Kidney (tissue), 13 donors: ENCODE measurements at regions not wholly inside any gene's neighbourhood (a gene's known extent, or its start where the extent isn't known, plus 50 kb on each side); places are given as distances from the start of the nearest gene placed in this dataset.

ENCODE experiments used
- DNase-seq, 5 donors: peaks; one replicate each; pipeline ENCODE4 v3.0.0-alpha.2; 2013 to 2020
- FAIRE-seq: peaks from 2 replicates; lab custom pipeline; 2012; peaks lifted over from hg19 to GRCh38; lab: Jason Lieb, UNC
- H3K27ac ChIP-seq, 2 donors: one replicate each; pipeline ENCODE4 v1.7.0; 2013; ENCODE audit warnings: low read depth in 2 of 2, low read length in 2 of 2, inconsistent platforms in 1 of 2
- H3K27me3 ChIP-seq: one replicate; pipeline ENCODE4 v1.7.1; 2013; ENCODE audit warnings: low read length, inconsistent platforms; ENCODE audit not compliant: control insufficient read depth, insufficient read depth
- H3K36me3 ChIP-seq, 3 donors: one replicate each; pipeline versions ENCODE4 v1.7.0 to v1.7.1; 2013; ENCODE audit warnings: low read length in 3 of 3, control low read depth in 1 of 3, inconsistent platforms in 1 of 3; ENCODE audit not compliant: insufficient read depth in 3 of 3, control insufficient read depth in 2 of 3
- H3K4me1 ChIP-seq, 3 donors: one replicate each; pipeline versions ENCODE4 v1.7.0 to v1.7.1; 2013; ENCODE audit warnings: low read length in 3 of 3, inconsistent platforms in 1 of 3, low read depth in 1 of 3; ENCODE audit not compliant: control insufficient read depth in 2 of 3, insufficient read depth in 2 of 3
- H3K4me3 ChIP-seq, 3 donors: one replicate each; pipeline versions ENCODE4 v1.7.0 to v1.8.1; 2013; ENCODE audit warnings: low read length in 3 of 3, control low read depth in 1 of 3, inconsistent platforms in 1 of 3
- H3K9ac ChIP-seq, 3 donors: one replicate each; pipeline versions ENCODE4 v1.7.0 to v1.7.1; 2013; ENCODE audit warnings: low read length in 3 of 3, control low read depth in 1 of 3, inconsistent platforms in 1 of 3
- H3K9me3 ChIP-seq, 3 donors: one replicate each; pipeline versions ENCODE4 v1.7.0 to v1.7.1; 2013; ENCODE audit warnings: low read length in 3 of 3, control low read depth in 1 of 3, inconsistent platforms in 1 of 3; ENCODE audit not compliant: control insufficient read depth in 2 of 3, insufficient read depth in 1 of 3
- CTCF ChIP-seq: IDR thresholded peaks from 3 replicates; pipeline ENCODE4 v1.5.1; 2012; ENCODE audit warnings: mild to moderate bottlenecking, moderate library complexity, borderline replicate concordance; ENCODE audit not compliant: insufficient read depth; ENCODE audit errors: extremely low read depth
- intact Hi-C: fragments of 100-400 bp; cut with DNase I; formaldehyde crosslinking; loops from one replicate; pipeline ENCODE4 v1.11.1; 2022
- donor health status: control.
- donor health status: control.
- donor health status: control.
- donor health status: control.
- donor health status: control.
- donor health status: DM: yes; HTN: yes; CAD: no.
- donor health status: Normal renal cell carcinoma (clear cell type).

GRCh38 chr1:157230500-157230899 lies 92.3 kb upstream of the ETV3 start:
- FAIRE-seq (no peak), DNase-seq (no peak)
- no peaks in the 10 kb centered on the region for H3K27me3 ChIP-seq
- H3K36me3 ChIP-seq = no peaks in the 10 kb centered on the region
- no peak overlapping the region for H3K9ac ChIP-seq
- H3K27ac ChIP-seq = no peak overlapping the region
- H3K4me1 ChIP-seq = peaks cover 0 to 4% (median 0%) of the 10 kb centered on the region in 3 donors
- H3K9me3 ChIP-seq = no peaks in the 10 kb centered on the region
- intact Hi-C loops = no loop called here
- TF ChIP-seq CTCF = no peak
- no peak overlapping the region for H3K4me3 ChIP-seq

GRCh38 chr1:157227700-157228099 lies 89.5 kb upstream of the ETV3 start:
- no peaks in the 10 kb centered on the region for H3K9me3 ChIP-seq
- no peaks in the 10 kb centered on the region for H3K36me3 ChIP-seq
- no peaks in the 10 kb centered on the region for H3K27me3 ChIP-seq
- FAIRE-seq (no peak), DNase-seq (no peak)
- H3K9ac ChIP-seq = no peak overlapping the region
- intact Hi-C loops = no loop called here
- no peak overlapping the region for H3K27ac ChIP-seq
- H3K4me3 ChIP-seq = no peak overlapping the region
- no peak for TF ChIP-seq CTCF
- H3K4me1 ChIP-seq = no peaks in the 10 kb centered on the region

GRCh38 chr1:157226739-157227138 lies 88.5 kb upstream of the ETV3 start:
- no peak overlapping the region for H3K27ac ChIP-seq
- no peaks in the 10 kb centered on the region for H3K9me3 ChIP-seq
- FAIRE-seq (no peak), DNase-seq (no peak)
- H3K36me3 ChIP-seq = no peaks in the 10 kb centered on the region
- H3K27me3 ChIP-seq = no peaks in the 10 kb centered on the region
- no peak overlapping the region for H3K9ac ChIP-seq
- TF ChIP-seq CTCF = no peak
- no peak overlapping the region for H3K4me3 ChIP-seq
- H3K4me1 ChIP-seq = no peaks in the 10 kb centered on the region
- intact Hi-C loops = no loop called here

DNA sequence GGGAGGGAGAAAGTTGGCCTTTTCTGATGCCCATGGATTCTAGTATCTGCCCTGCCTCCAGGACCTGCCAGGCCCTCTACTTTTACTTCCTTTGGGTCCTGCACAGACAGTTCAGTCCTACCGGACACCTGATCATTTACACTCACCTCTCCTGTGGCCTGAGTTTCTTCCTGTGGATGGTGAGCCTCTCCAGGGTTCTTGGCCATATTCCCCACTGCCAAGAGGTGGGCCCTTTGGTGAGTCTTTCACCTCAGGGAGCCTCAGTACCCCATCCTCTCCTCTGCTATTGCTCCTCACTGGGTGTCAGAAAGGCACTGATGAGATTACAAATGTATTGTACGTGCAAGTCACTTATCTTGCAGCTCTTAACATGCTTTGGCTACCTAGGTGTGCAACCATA lies 81.4 kb upstream of the ETV3 start:
- TF ChIP-seq CTCF = no peak
- H3K4me3 ChIP-seq = no peak overlapping the region
- DNase-seq = no peak
- no peak for FAIRE-seq
- H3K4me1 ChIP-seq = no peaks in the 10 kb centered on the region
- intact Hi-C loops = no loop called here
- no peaks in the 10 kb centered on the region for H3K36me3 ChIP-seq
- H3K9me3 ChIP-seq = peaks cover 0 to 2% (median 0%) of the 10 kb centered on the region in 3 donors
- H3K27ac ChIP-seq = no peak overlapping the region
- H3K9ac ChIP-seq = no peak overlapping the region
- no peaks in the 10 kb centered on the region for H3K27me3 ChIP-seq
